GM21367 (cell line): ENCODE measurements at regions not wholly inside any gene's neighbourhood (a gene's known extent, or its start where the extent isn't known, plus 50 kb on each side); places are given as distances from the start of the nearest gene placed in this dataset.

Experiments
- ATAC-seq: cut with Tn5 transposase; IDR thresholded peaks from one replicate; pipeline ENCODE4 v1.9.1; 2021; ENCODE audit not compliant: unreplicated experiment

DNA sequence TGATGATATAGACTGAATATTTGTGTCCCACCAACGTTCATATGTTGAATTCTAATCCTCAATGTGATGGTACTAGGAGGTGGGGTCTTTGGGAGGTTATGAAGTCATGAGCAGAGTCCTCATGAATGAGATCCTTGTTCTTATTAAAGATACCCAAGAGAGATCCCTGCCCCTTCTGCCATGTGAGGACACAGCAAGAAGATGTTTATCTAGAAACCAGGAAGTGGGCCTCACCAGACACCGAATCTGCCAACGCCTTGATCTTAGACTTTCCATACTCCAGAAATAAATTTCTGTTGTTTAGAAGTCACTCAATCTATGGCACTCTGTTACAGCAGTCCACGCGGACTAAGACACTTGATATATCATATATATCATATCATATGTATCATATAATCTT lies 67.7 kb upstream of the GCM1 start:
- no peak for ATAC-seq

DNA sequence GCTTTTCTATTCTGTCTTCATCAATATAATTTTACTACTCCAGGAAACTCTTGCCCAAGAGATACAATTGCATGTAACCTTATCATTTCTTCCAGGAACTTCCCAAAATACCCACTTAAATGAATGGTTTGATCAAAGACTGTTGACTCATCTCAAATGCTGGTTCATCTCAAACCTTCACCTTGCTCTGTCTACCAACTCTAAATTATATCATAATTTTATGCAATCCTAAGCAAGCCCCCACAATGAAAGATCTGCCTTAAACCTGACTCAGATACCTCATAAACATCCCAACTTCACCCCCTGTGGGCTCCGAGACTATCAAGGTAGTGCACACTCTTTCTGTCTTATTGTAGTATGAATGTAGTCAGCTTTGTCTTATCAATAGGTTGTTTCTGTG lies 65.5 kb upstream of the GCM1 start:
- ATAC-seq: no peak

DNA sequence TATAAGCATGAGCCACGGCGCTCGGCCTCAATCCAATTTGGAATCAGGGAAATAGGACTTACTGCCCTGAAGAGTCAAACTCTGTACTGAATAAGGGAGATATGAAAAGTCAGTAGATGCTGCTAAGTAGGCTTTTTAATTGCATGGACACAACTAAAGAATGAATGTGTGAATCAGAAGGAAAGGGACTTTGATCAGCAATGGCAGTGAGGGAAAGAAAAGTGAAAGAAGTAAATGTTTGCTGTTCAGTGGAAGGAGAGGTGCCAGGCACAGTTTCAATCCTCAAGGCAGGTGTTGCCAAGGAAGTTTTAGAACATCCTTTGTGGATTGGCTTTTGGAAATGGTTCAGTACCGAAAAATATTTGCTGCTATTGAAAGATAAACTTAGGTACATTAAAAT lies 62.2 kb upstream of the GCM1 start:
- no peak for ATAC-seq

DNA sequence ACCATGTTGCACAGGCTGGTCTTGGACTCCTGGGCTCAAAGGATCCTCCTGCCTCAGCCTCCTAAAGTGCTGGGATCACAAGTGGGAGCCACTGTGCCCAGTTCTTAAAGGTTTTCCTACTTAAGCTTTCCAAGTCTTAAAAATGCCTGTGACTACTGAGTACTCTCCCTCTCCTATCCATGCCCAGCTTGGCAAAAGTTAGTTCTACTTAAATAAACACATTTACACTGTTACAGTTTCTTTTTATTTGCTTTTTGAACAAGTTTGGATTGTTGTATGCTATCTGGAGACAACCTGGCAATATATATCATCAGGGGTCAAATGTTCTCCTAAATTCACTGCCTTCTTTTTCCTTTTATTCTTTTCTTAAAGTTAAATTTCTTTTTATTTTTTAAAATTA lies 61.0 kb upstream of the GCM1 start:
- ATAC-seq: no peak

DNA sequence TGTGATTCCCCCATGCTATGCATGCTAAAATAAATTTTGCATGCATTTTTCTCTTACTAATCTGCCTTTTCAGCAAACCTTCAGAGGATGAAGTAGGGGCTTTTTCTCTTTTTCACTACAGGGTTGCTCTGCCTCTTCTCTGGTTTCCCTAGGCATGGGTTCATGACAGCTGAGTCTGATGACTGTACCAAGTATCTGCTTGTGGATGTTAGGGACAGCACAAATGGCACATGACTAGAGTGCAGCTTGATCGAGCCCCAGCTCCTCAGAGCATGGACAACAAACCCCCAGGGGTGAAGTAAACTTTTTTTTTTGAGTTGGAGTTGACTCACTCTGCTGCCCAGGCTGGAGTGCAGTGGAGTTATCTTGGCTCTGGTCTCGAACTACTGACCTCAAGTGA lies 57.1 kb upstream of the GCM1 start:
- ATAC-seq: no peak

DNA sequence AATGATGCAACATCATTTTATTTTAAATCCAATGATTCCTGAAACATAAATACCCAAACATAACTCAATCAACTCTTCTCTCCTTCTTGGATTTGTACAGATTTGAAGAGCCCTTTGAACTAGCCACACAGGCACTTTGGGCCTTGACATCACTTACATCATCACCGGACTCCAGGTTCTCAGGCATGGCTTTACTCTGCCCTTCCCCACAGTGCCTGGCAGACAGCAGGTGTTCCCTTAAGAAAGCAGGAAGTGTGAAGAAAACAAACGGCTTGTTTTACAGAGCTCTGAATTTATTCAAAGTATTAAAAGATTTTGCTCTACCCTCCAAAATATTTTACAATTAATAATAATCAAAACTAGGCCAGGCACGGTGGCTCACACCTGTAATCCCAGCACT lies 54.8 kb upstream of the GCM1 start:
- no peak for ATAC-seq

DNA sequence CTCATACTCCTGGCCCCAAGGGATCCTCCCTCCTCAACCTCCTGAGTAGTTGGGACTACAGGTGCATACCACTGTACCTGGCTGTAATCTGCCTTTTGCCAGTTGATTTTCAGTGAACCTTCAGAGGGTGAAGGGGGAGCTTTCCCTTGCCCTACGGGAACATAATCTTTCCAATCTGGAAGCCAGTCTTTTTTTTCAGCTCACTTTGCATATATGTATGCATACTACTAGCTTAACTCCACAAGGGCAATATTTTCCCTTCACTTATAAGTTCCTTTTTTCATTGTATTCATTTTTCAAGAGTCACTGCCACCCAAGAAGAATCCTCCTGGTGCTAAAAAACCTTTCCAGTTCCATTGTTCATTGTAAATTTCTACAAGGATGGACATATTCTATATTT lies 53.4 kb upstream of the GCM1 start:
- ATAC-seq: no peak

DNA sequence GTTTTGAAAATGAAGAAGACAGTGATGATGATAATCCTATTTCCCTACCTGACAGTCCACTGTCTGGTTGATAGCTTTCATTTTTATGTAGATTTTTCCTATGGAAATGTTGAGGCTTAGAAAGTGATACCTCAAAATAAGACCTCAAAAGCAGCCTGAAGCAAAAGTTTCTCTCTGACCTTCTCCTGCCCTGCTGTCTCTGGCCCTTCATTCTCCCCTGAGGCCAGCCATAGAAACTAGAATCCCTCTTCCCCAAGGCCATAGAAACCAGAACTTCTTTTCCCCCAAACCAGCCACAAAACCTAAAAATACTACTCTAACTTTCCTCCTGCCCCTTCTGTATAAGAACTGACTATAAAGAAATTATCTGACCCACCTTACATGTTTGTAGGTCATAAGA lies 52.6 kb upstream of the GCM1 start:
- ATAC-seq: no peak

DNA sequence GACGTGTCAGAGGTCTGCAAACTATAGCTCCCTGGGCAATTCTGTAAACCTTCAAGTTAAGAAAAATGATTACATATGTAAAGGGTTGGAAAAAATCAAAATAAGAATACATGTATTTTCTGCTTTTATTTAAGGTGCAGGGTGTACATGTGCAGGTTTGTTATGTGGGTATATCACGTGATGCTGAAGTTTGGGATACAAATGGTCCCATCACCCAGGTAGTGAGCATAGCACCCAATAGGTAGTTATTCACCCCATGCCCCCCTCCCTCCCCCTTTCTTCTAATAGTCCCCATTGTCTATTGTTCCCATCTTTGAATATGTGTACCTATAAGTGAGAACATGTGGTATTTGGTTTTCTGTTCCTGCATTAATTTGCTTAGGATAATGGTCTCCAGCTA lies 51.1 kb upstream of the GCM1 start:
- ATAC-seq: no peak

DNA sequence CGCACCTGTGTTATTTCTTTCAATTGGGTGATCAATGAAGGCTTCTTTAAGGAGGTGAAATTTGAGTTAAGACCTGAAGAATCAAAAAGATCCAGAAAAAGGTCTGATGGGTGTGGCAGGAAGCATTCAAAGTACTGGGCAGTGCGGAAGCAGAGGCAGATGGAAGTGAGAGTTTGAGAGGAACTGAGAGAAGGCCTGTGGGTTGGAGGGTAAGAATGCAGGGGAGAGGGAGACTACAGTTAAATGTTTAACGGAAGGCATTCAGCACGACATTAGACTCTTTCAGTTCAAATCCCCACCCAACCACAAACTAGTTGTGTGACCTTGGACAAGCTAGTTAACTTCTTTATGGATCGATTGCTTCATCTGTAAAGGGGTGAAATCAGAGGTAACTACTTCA lies 50.5 kb upstream of the GCM1 start:
- ATAC-seq: peak; percentile 93
